ENCODE measurements at regions not wholly inside any gene's neighbourhood (a gene's known extent, or its start where the extent isn't known, plus 50 kb on each side); places are given as distances from the start of the nearest gene placed in this dataset.

- DNase-seq = no peak
Observed at GRCh38 chr6:137763886-137764285, 103.2 kb upstream of the TNFAIP3 start.

GRCh38 chr6:137764464-137764863 lies 102.6 kb upstream of the TNFAIP3 start:
- DNase-seq = no peak

GRCh38 chr6:137765059-137765458 lies 102.0 kb upstream of the TNFAIP3 start:
- DNase-seq = no peak

- no peak for DNase-seq
Observed at GRCh38 chr6:137766596-137767370, 100.3 kb upstream of the TNFAIP3 start.

- DNase-seq = no peak
Observed at GRCh38 chr6:137767465-137767864, 99.6 kb upstream of the TNFAIP3 start.

- DNase-seq = no peak
Observed at GRCh38 chr6:137767911-137768690, 99.0 kb upstream of the TNFAIP3 start.

- DNase-seq = no peak
Observed at GRCh38 chr6:137768935-137769334, 98.1 kb upstream of the TNFAIP3 start.

- DNase-seq = no peak
Observed at GRCh38 chr6:137769797-137770362, 97.2 kb upstream of the TNFAIP3 start.

- no peak for DNase-seq
Observed at GRCh38 chr6:137772541-137773250, 94.4 kb upstream of the TNFAIP3 start.

GRCh38 chr6:137775227-137775626 lies 91.8 kb upstream of the TNFAIP3 start:
- DNase-seq = no peak

GRCh38 chr6:137775720-137776119 lies 91.3 kb upstream of the TNFAIP3 start:
- DNase-seq = no peak

GRCh38 chr6:137776256-137776655 lies 90.8 kb upstream of the TNFAIP3 start:
- DNase-seq = no peak

- no peak for DNase-seq
Observed at GRCh38 chr6:137776786-137777686, 90.0 kb upstream of the TNFAIP3 start.

- DNase-seq = no peak
Observed at GRCh38 chr6:137777687-137778075, 89.4 kb upstream of the TNFAIP3 start.

- DNase-seq = no peak
Observed at GRCh38 chr6:137779982-137780381, 87.1 kb upstream of the TNFAIP3 start.

GRCh38 chr6:137780447-137781034 lies 86.5 kb upstream of the TNFAIP3 start:
- DNase-seq = no peak

GRCh38 chr6:137781639-137782038 lies 85.4 kb upstream of the TNFAIP3 start:
- no peak for DNase-seq

GRCh38 chr6:137782166-137783039 lies 84.7 kb upstream of the TNFAIP3 start:
- DNase-seq = no peak

- no peak for DNase-seq
Observed at GRCh38 chr6:137783710-137784109, 83.3 kb upstream of the TNFAIP3 start.

- DNase-seq = no peak
Observed at GRCh38 chr6:137784583-137784982, 82.5 kb upstream of the TNFAIP3 start.

GRCh38 chr6:137787016-137787415 lies 80.0 kb upstream of the TNFAIP3 start:
- no peak for DNase-seq
